Panc1 (cell line): ENCODE measurements at regions not wholly inside any gene's neighbourhood (a gene's known extent, or its start where the extent isn't known, plus 50 kb on each side); places are given as distances from the start of the nearest gene placed in this dataset.

ENCODE experiments used
- ATAC-seq: fragments of 200-7000 bp; cut with Tn5 transposase; 2 replicates; pipeline ENCODE4 v1.9.1; 2020; ENCODE audit warnings: mild to moderate bottlenecking, moderate library complexity
- BruUV-seq: library from RNA; stranded (reverse); fragments of 400-500 nt; replicated peaks from 2 replicates; lab custom pipeline; 2021; lab: Mats Ljungman, UMichigan
- CTCF ChIA-PET: fragments of 300-600 bp; sonication (Branson Sonifier 250); formaldehyde crosslinking; loops from one replicate; lab custom pipeline; 2022; ENCODE audit warnings: antibody characterized with exemption; lab: Charles Lee
- POLR2A ChIA-PET: fragments of 300-600 bp; sonication (Branson Sonifier 250); formaldehyde crosslinking; loops from one replicate; lab custom pipeline; 2022; ENCODE audit warnings: antibody characterized with exemption; lab: Charles Lee
- DNase-seq: peaks from one replicate; pipeline ENCODE4 v3.0.0-alpha.2; 2010; ENCODE audit warnings: low read depth, low spot score
- H3K27ac ChIP-seq: 2 replicates; pipeline ENCODE4 v1.5.1; 2011; ENCODE audit warnings: mild to moderate bottlenecking, low read length, inconsistent platforms
- H3K27me3 ChIP-seq: fragments of 200-500 bp; sonication (Bioruptor generic); 2 replicates; pipeline ENCODE4 v1.6.0; 2014; ENCODE audit warnings: low read length, inconsistent platforms; ENCODE audit not compliant: control insufficient read depth, insufficient read depth
- H3K36me3 ChIP-seq: fragments of 200-500 bp; sonication (Bioruptor generic); 2 replicates; pipeline ENCODE4 v1.5.1; 2014; ENCODE audit warnings: inconsistent platforms, mild to moderate bottlenecking, low read length, moderate library complexity; ENCODE audit not compliant: control insufficient read depth, insufficient read depth
- H3K4me1 ChIP-seq: 2 replicates; pipeline ENCODE4 v1.5.1; 2011; ENCODE audit warnings: inconsistent platforms, mild to moderate bottlenecking, low read length, moderate library complexity; ENCODE audit not compliant: control insufficient read depth, insufficient read depth
- H3K4me3 ChIP-seq, 2 experiments: 2 replicates each; pipeline ENCODE4 v1.5.1; 2011 to 2012; ENCODE audit warnings: low read depth in 2 of 2, low read length in 2 of 2, mild to moderate bottlenecking in 2 of 2, inconsistent platforms in 1 of 2, moderate library complexity in 1 of 2
- H3K9me3 ChIP-seq: fragments of 200-500 bp; sonication (Bioruptor generic); 2 replicates; pipeline ENCODE4 v1.5.1; 2014; ENCODE audit warnings: low read depth, mild to moderate bottlenecking, inconsistent platforms, low read length, moderate library complexity; ENCODE audit not compliant: control insufficient read depth, insufficient read depth
- POLR2AphosphoS5 ChIP-seq: IDR thresholded peaks from 2 replicates; pipeline ENCODE4 v1.6.1; 2012; ENCODE audit warnings: mild to moderate bottlenecking, low read depth, low read length, moderate library complexity
- SIN3A ChIP-seq: IDR thresholded peaks from 2 replicates; pipeline ENCODE4 v1.6.1; 2012; ENCODE audit warnings: low read depth, mild to moderate bottlenecking, low read length, moderate library complexity, borderline replicate concordance; ENCODE audit not compliant: insufficient read depth
- TCF7L2 ChIP-seq: IDR thresholded peaks from 2 replicates; pipeline ENCODE4 v1.6.1; 2011; ENCODE audit warnings: mild to moderate bottlenecking, low read depth, low read length, inconsistent platforms
- in situ Hi-C: cut with HindIII; loops from 2 replicates; pipeline ENCODE4 v1.10.0; 2016; ENCODE audit warnings: low sequenced_read_pairs, low pct_unique_long_range_greater_than_20kb
- intact Hi-C: fragments of 100-400 bp; cut with micrococcal nuclease; formaldehyde crosslinking; loops from one replicate; pipeline ENCODE4 v1.10.0; 2022; ENCODE audit not compliant: unreplicated experiment
- TF ChIP-seq, protein P1 (sequence below): fragments of 450-650 bp; IDR thresholded peaks from 2 replicates; pipeline ENCODE4 v1.5.1; 2017; ENCODE audit warnings: mild to moderate bottlenecking
- TF ChIP-seq, protein P2 (sequence below), 2 experiments: IDR thresholded peaks; 2 replicates each; pipeline ENCODE4 v1.6.1; 2011 to 2012; ENCODE audit warnings: low read depth in 2 of 2, control low read depth in 1 of 2, low read length in 1 of 2, mild to moderate bottlenecking in 1 of 2, moderate library complexity in 1 of 2; ENCODE audit not compliant: insufficient read depth in 1 of 2

DNA sequence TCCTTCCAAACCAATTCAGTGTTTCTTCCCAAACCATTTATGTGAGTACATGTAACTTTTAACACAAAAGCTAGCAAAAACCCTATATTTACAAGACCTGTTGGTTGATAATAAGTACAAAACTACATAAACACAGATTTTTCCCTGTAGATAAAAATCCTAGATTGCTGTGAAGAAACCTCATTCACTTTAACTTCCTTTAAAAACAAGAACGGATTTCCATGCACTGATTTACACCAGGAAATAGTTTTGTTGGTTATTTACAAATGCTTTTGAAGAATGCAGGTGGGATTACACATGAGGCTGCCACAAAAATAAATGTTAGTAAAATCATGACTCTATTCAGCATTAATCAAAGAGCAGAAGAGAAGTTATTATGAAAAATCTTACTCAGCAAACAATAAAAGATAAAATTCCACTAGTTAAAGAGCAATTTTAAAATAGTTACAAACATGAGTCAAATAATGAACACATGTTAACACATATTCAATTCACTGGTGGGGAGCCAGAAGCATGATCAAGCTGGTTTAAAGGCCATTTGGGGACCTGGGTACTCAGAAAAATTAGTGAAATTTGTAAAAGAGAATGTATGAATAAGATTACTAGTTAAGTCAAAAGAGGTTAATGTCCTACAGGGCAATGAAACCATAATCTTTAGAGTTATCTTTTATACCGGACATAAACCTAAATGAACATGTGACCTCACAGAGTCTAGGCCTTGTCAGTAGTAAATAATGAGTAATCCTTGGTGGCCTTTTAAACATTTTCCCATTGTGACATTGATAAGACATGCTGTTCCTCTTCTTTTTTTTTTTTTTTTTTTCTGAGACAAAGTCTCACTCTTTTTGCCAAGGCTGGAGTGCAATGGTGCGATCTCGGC lies 79.9 kb downstream of the PHLDA1 start:
- in situ Hi-C loops (no loop called here), intact Hi-C loops (no loop called here)
- CTCF ChIA-PET, result no interaction called here
- DNase-seq, result no peak
- no peak for ATAC-seq
- H3K9me3 ChIP-seq, result peaks cover 4% of the 10 kb centered on the region; the same call in 1 of the 2 replicates
- H3K36me3 ChIP-seq, result no peaks in the 10 kb centered on the region
- TF ChIP-seq SIN3A (no peak), TCF7L2 (no peak), POLR2AphosphoS5 (no peak)
- TF ChIP-seq, protein P1, sequence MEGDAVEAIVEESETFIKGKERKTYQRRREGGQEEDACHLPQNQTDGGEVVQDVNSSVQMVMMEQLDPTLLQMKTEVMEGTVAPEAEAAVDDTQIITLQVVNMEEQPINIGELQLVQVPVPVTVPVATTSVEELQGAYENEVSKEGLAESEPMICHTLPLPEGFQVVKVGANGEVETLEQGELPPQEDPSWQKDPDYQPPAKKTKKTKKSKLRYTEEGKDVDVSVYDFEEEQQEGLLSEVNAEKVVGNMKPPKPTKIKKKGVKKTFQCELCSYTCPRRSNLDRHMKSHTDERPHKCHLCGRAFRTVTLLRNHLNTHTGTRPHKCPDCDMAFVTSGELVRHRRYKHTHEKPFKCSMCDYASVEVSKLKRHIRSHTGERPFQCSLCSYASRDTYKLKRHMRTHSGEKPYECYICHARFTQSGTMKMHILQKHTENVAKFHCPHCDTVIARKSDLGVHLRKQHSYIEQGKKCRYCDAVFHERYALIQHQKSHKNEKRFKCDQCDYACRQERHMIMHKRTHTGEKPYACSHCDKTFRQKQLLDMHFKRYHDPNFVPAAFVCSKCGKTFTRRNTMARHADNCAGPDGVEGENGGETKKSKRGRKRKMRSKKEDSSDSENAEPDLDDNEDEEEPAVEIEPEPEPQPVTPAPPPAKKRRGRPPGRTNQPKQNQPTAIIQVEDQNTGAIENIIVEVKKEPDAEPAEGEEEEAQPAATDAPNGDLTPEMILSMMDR, result no peak
- TF ChIP-seq, protein P2, sequence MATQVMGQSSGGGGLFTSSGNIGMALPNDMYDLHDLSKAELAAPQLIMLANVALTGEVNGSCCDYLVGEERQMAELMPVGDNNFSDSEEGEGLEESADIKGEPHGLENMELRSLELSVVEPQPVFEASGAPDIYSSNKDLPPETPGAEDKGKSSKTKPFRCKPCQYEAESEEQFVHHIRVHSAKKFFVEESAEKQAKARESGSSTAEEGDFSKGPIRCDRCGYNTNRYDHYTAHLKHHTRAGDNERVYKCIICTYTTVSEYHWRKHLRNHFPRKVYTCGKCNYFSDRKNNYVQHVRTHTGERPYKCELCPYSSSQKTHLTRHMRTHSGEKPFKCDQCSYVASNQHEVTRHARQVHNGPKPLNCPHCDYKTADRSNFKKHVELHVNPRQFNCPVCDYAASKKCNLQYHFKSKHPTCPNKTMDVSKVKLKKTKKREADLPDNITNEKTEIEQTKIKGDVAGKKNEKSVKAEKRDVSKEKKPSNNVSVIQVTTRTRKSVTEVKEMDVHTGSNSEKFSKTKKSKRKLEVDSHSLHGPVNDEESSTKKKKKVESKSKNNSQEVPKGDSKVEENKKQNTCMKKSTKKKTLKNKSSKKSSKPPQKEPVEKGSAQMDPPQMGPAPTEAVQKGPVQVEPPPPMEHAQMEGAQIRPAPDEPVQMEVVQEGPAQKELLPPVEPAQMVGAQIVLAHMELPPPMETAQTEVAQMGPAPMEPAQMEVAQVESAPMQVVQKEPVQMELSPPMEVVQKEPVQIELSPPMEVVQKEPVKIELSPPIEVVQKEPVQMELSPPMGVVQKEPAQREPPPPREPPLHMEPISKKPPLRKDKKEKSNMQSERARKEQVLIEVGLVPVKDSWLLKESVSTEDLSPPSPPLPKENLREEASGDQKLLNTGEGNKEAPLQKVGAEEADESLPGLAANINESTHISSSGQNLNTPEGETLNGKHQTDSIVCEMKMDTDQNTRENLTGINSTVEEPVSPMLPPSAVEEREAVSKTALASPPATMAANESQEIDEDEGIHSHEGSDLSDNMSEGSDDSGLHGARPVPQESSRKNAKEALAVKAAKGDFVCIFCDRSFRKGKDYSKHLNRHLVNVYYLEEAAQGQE (IDR thresholded peaks at IDR 0.05; ENCODE audit: insufficient read depth in 1 of 2, low read depth in 2 of 2, low read length in 1 of 2), result no peak
- H3K27me3 ChIP-seq, result no peaks in the 10 kb centered on the region
- POLR2A ChIA-PET, result interaction anchor here (0.6 to 0.7 kb wide), 5 partner anchors 27 to 89 kb away, joined by 3 to 10 read pairs (median 6); no protein-coding TSS in a partner anchor
- H3K27ac ChIP-seq, result peak overlapping the region; percentile 99
- no peak overlapping the region for H3K4me3 ChIP-seq
- BruUV-seq, result no TSS peak
- peaks cover 54% of the 10 kb centered on the region for H3K4me1 ChIP-seq

GRCh38 chr12:75947156-75947723 lies 84.3 kb downstream of the PHLDA1 start:
- Histone ChIP-seq H3K4me3 (no peak overlapping the region), H3K36me3 (no peaks in the 10 kb centered on the region), H3K27me3 (no peaks in the 10 kb centered on the region), H3K4me1 (peaks cover 59% of the 10 kb centered on the region), H3K27ac (peak overlapping the region; percentile 99), H3K9me3 (peaks cover 4% of the 10 kb centered on the region; the same call in 1 of the 2 replicates)
- CTCF ChIA-PET, result interaction anchor here (0.6 kb wide), 1 partner anchor 143 kb away, joined by 4 read pairs; no protein-coding TSS in a partner anchor
- DNase-seq (no peak), ATAC-seq (no peak)
- TF ChIP-seq, protein P1, result no peak
- TF ChIP-seq SIN3A (no peak), POLR2AphosphoS5 (no peak), TCF7L2 (no peak)
- TF ChIP-seq, protein P2 (IDR thresholded peaks at IDR 0.05; ENCODE audit: insufficient read depth in 1 of 2, low read depth in 2 of 2, low read length in 1 of 2), result no peak
- in situ Hi-C loops (no loop called here), intact Hi-C loops (no loop called here)
- no TSS peak for BruUV-seq
- POLR2A ChIA-PET, result interaction anchor here (0.7 to 1.0 kb wide), 3 partner anchors 31 to 128 kb away, joined by 3 to 5 read pairs (median 3); no protein-coding TSS in a partner anchor
